HL-60 (cell line): ENCODE measurements at regions not wholly inside any gene's neighbourhood (a gene's known extent, or its start where the extent isn't known, plus 50 kb on each side); places are given as distances from the start of the nearest gene placed in this dataset.

ENCODE experiments used
- GABPA ChIP-seq: IDR thresholded peaks from 2 replicates; pipeline ENCODE4 v1.6.1; 2012; ENCODE audit warnings: low read depth
- POLR2AphosphoS5 ChIP-seq: IDR thresholded peaks from 2 replicates; pipeline ENCODE4 v1.6.1; 2012; ENCODE audit warnings: low read depth
- SPI1 ChIP-seq: IDR thresholded peaks from 2 replicates; pipeline ENCODE4 v1.6.1; 2012; ENCODE audit warnings: low read depth, mild to moderate bottlenecking, borderline replicate concordance
- TF ChIP-seq, protein P1 (sequence below): IDR thresholded peaks from one replicate; pipeline ENCODE4 v1.5.1; 2011; ENCODE audit warnings: low read length, control low read depth, inconsistent platforms; ENCODE audit not compliant: insufficient read depth
- TF ChIP-seq, protein P2 (sequence below): IDR thresholded peaks from 2 replicates; pipeline ENCODE4 v1.6.1; 2012; ENCODE audit warnings: low read depth; ENCODE audit not compliant: insufficient replicate concordance

DNA sequence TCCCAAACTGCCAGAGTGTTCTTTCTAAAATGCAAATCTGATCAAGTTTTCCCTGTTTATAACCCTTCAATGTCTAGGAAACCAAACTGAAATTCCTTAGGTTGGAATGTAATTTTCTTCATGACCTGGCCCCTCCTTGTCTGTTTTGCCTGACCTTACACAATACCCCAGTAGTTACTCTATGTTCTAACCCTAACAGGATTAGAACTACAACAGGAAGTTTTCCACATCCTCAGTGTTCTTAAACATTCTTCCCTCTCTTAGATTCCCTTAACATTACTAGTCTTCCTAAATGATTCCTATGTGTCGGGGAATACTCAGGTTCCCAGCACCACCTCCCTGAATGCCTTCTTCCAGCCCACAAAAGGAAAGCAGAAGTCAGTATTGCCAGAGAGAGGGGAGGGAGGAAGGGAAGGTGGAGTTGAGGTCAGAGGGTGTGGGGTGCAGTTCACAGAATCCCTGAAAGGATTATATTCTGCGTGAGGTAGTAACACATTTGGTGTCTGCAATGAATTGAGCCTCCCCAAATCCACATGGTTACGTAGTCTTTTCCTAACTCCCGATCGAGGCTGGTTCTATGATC is 72.6 kb downstream of the BBS10 start:
- TF ChIP-seq, protein P1, sequence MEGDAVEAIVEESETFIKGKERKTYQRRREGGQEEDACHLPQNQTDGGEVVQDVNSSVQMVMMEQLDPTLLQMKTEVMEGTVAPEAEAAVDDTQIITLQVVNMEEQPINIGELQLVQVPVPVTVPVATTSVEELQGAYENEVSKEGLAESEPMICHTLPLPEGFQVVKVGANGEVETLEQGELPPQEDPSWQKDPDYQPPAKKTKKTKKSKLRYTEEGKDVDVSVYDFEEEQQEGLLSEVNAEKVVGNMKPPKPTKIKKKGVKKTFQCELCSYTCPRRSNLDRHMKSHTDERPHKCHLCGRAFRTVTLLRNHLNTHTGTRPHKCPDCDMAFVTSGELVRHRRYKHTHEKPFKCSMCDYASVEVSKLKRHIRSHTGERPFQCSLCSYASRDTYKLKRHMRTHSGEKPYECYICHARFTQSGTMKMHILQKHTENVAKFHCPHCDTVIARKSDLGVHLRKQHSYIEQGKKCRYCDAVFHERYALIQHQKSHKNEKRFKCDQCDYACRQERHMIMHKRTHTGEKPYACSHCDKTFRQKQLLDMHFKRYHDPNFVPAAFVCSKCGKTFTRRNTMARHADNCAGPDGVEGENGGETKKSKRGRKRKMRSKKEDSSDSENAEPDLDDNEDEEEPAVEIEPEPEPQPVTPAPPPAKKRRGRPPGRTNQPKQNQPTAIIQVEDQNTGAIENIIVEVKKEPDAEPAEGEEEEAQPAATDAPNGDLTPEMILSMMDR: no peak
- TF ChIP-seq SPI1 (peak; percentile 92), POLR2AphosphoS5 (no peak), GABPA (no peak)
- TF ChIP-seq, protein P2, sequence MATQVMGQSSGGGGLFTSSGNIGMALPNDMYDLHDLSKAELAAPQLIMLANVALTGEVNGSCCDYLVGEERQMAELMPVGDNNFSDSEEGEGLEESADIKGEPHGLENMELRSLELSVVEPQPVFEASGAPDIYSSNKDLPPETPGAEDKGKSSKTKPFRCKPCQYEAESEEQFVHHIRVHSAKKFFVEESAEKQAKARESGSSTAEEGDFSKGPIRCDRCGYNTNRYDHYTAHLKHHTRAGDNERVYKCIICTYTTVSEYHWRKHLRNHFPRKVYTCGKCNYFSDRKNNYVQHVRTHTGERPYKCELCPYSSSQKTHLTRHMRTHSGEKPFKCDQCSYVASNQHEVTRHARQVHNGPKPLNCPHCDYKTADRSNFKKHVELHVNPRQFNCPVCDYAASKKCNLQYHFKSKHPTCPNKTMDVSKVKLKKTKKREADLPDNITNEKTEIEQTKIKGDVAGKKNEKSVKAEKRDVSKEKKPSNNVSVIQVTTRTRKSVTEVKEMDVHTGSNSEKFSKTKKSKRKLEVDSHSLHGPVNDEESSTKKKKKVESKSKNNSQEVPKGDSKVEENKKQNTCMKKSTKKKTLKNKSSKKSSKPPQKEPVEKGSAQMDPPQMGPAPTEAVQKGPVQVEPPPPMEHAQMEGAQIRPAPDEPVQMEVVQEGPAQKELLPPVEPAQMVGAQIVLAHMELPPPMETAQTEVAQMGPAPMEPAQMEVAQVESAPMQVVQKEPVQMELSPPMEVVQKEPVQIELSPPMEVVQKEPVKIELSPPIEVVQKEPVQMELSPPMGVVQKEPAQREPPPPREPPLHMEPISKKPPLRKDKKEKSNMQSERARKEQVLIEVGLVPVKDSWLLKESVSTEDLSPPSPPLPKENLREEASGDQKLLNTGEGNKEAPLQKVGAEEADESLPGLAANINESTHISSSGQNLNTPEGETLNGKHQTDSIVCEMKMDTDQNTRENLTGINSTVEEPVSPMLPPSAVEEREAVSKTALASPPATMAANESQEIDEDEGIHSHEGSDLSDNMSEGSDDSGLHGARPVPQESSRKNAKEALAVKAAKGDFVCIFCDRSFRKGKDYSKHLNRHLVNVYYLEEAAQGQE: no peak
